IMR-90 (cell line): ENCODE measurements at regions not wholly inside any gene's neighbourhood (a gene's known extent, or its start where the extent isn't known, plus 50 kb on each side); places are given as distances from the start of the nearest gene placed in this dataset.

ENCODE experiments used
- ATAC-seq: fragments of 200-7000 bp; cut with Tn5 transposase; 2 replicates; pipeline ENCODE4 v1.9.1; 2020; ENCODE audit warnings: low read depth, mild to moderate bottlenecking, moderate library complexity
- BruUV-seq: library from RNA; stranded (reverse); fragments of 400-500 nt; replicated peaks from 2 replicates; lab custom pipeline; 2021; lab: Mats Ljungman, UMichigan
- CTCF ChIA-PET: fragments of 300-600 bp; formaldehyde crosslinking; extraction: SDS; loops from one replicate; lab custom pipeline; 2021; ENCODE audit warnings: antibody characterized with exemption; lab: Yijun Ruan, JAX
- POLR2A ChIA-PET: fragments of 300-600 bp; sonication (Branson Sonifier 250); formaldehyde crosslinking; loops from one replicate; lab custom pipeline; 2022; ENCODE audit warnings: antibody characterized with exemption; ENCODE audit not compliant: unreplicated experiment; lab: Charles Lee
- DNase-seq: peaks from one replicate; pipeline ENCODE4 v3.0.0; 2013
- H2AFZ ChIP-seq: replicated peaks from 2 replicates; pipeline ENCODE3; 2013; ENCODE audit warnings: low read length, mild to moderate bottlenecking; ENCODE audit not compliant: poor library complexity
- H2AK5ac ChIP-seq: 2 replicates; pipeline ENCODE4 v1.6.1; 2013; ENCODE audit warnings: low read depth, low read length, inconsistent platforms
- H2AK9ac ChIP-seq: replicated peaks from 2 replicates; pipeline ENCODE3; 2013; ENCODE audit warnings: mild to moderate bottlenecking, low read depth, low read length, moderate library complexity; ENCODE audit not compliant: poor library complexity
- H2BK120ac ChIP-seq: 2 replicates; pipeline ENCODE4 v1.6.1; 2013; ENCODE audit warnings: low read depth, low read length, inconsistent platforms
- H2BK15ac ChIP-seq: 3 replicates; pipeline ENCODE4 v1.6.1; 2013; ENCODE audit warnings: low read depth, low read length, inconsistent platforms
- H2BK20ac ChIP-seq: 2 replicates; pipeline ENCODE4 v1.6.1; 2013; ENCODE audit warnings: low read depth, mild to moderate bottlenecking, inconsistent platforms, low read length, moderate library complexity
- H2BK5ac ChIP-seq: 2 replicates; pipeline ENCODE4 v1.6.1; 2013; ENCODE audit warnings: mild to moderate bottlenecking, low read depth, low read length, inconsistent platforms; ENCODE audit not compliant: poor library complexity, severe bottlenecking
- H3K14ac ChIP-seq: replicated peaks from 2 replicates; pipeline ENCODE4 v1.6.1; 2013; ENCODE audit warnings: low read depth, low read length, inconsistent platforms
- H3K18ac ChIP-seq: 2 replicates; pipeline ENCODE4 v1.6.1; 2013; ENCODE audit warnings: low read depth, low read length, control low read depth
- H3K23ac ChIP-seq: 2 replicates; pipeline ENCODE4 v1.6.1; 2013; ENCODE audit warnings: low read depth, low read length, inconsistent platforms
- H3K27ac ChIP-seq: 2 replicates; pipeline ENCODE4 v1.5.1; 2013; ENCODE audit warnings: mild to moderate bottlenecking, control low read depth, low read length; ENCODE audit not compliant: insufficient read depth
- H3K27me3 ChIP-seq: 2 replicates; pipeline ENCODE4 v1.6.1; 2013; ENCODE audit warnings: low read length; ENCODE audit not compliant: control insufficient read depth, insufficient read depth
- H3K36me3 ChIP-seq: 2 replicates; pipeline ENCODE4 v1.6.1; 2013; ENCODE audit warnings: low read length, mixed read lengths; ENCODE audit not compliant: control insufficient read depth, insufficient read depth
- H3K4ac ChIP-seq: 2 replicates; pipeline ENCODE4 v1.6.1; 2013; ENCODE audit warnings: low read depth, low read length, inconsistent platforms
- H3K4me1 ChIP-seq: 2 replicates; pipeline ENCODE4 v1.6.1; 2013; ENCODE audit warnings: low read length, mixed read lengths; ENCODE audit not compliant: control insufficient read depth, insufficient read depth
- H3K4me2 ChIP-seq: 2 replicates; pipeline ENCODE4 v1.6.1; 2013; ENCODE audit warnings: low read depth, mild to moderate bottlenecking, control low read depth, low read length, moderate library complexity
- H3K4me3 ChIP-seq: 2 replicates; pipeline ENCODE4 v1.5.1; 2013; ENCODE audit warnings: low read depth, mild to moderate bottlenecking, control low read depth, low read length, moderate library complexity; ENCODE audit not compliant: insufficient read depth
- H3K56ac ChIP-seq: 2 replicates; pipeline ENCODE4 v1.6.1; 2013; ENCODE audit warnings: low read length, inconsistent platforms; ENCODE audit not compliant: insufficient read depth; ENCODE audit errors: extremely low read depth
- H3K79me1 ChIP-seq, 2 experiments: 2 replicates each; pipeline ENCODE4 v1.6.1; 2013; ENCODE audit warnings: low read length in 2 of 2, inconsistent platforms in 1 of 2, low read depth in 1 of 2
- H3K9ac ChIP-seq: 2 replicates; pipeline ENCODE4 v1.6.1; 2013; ENCODE audit warnings: low read depth, low read length, control low read depth
- H3K9me1 ChIP-seq: 2 replicates; pipeline ENCODE4 v1.6.1; 2013; ENCODE audit warnings: low read length, inconsistent platforms; ENCODE audit not compliant: insufficient read depth
- H3K9me3 ChIP-seq: 2 replicates; pipeline ENCODE4 v1.6.1; 2013; ENCODE audit warnings: low read length; ENCODE audit not compliant: control insufficient read depth, insufficient read depth
- H4K20me1 ChIP-seq: 2 replicates; pipeline ENCODE4 v1.6.1; 2013; ENCODE audit warnings: low read length, inconsistent platforms; ENCODE audit not compliant: insufficient read depth
- H4K5ac ChIP-seq: 2 replicates; pipeline ENCODE4 v1.6.1; 2013; ENCODE audit warnings: mild to moderate bottlenecking, low read depth, low read length, control low read depth
- H4K8ac ChIP-seq, 2 experiments: 2 replicates each; pipeline ENCODE4 v1.6.1; 2013; ENCODE audit warnings: low read depth in 2 of 2, low read length in 2 of 2, control low read depth in 1 of 2, inconsistent platforms in 1 of 2
- H4K91ac ChIP-seq: 2 replicates; pipeline ENCODE4 v1.6.1; 2013; ENCODE audit warnings: low read depth, low read length, inconsistent platforms; ENCODE audit not compliant: insufficient read depth
- BHLHE40 ChIP-seq: fragments of 150-350 bp; IDR thresholded peaks from 2 replicates; pipeline ENCODE4 v1.6.1; 2016; ENCODE audit warnings: mild to moderate bottlenecking, low read depth, low read length
- CEBPB ChIP-seq: IDR thresholded peaks from 2 replicates; pipeline ENCODE4 v1.6.1; 2012; ENCODE audit warnings: low read depth, low read length, improper control_type of control experiment
- CTCF ChIP-seq: conservative IDR thresholded peaks from 2 replicates; pipeline ENCODE4 v1.5.1; 2012; ENCODE audit warnings: mild to moderate bottlenecking, low read depth, low read length, improper control_type of control experiment
- WGBS, 2 experiments: methylation state at CpG; one replicate each; pipeline versions ENCODE4 v1.1.5 to v1.1.7; 2013; ENCODE audit warnings: missing lambda C conversion rate in 2 of 2; ENCODE audit not compliant: insufficient read length in 1 of 2; ENCODE audit errors: extremely low coverage in 2 of 2; 5-methylcytosine and 5-hydroxymethylcytosine counted together
- dilution Hi-C: fragments of 300-500 bp; cut with HindIII; formaldehyde crosslinking; loops from one replicate; pipeline ENCODE4 v1.14.3; 2018; ENCODE audit warnings: low sequenced_read_pairs; ENCODE audit not compliant: unreplicated experiment
- in situ Hi-C: fragments of 300-500 bp; cut with MboI; formaldehyde crosslinking; loops from 3 replicates; pipeline ENCODE4 v1.14.3; 2019; ENCODE audit warnings: low sequenced_read_pairs, inconsistent platforms, mixed read lengths
- intact Hi-C: fragments of 100-400 bp; cut with micrococcal nuclease; formaldehyde crosslinking; loops from 2 replicates; pipeline ENCODE4 v1.10.0; 2022

- ATAC-seq (no peak), DNase-seq (no peak)
- TF ChIP-seq CTCF (no peak), BHLHE40 (no peak), CEBPB (no peak)
- no peak overlapping the region for H4K5ac ChIP-seq
- no peak overlapping the region for H2BK15ac ChIP-seq
- in situ Hi-C loops (no loop called here), intact Hi-C loops (no loop called here), dilution Hi-C loops (no loop called here)
- no CpG with 5 or more reads among the region's 3 CpGs for WGBS, 2 experiments
- no peaks in the 10 kb centered on the region for H3K36me3 ChIP-seq
- H3K27me3 ChIP-seq: no peaks in the 10 kb centered on the region
- no peak overlapping the region for H2AFZ ChIP-seq
- no peak overlapping the region for H3K9ac ChIP-seq
- no peak overlapping the region for H2AK5ac ChIP-seq
- H3K56ac ChIP-seq: no peak overlapping the region
- H3K14ac ChIP-seq: no peak overlapping the region
- H3K4ac ChIP-seq: no peak overlapping the region
- H3K27ac ChIP-seq: no peak overlapping the region
- no peaks in the 10 kb centered on the region for H3K4me1 ChIP-seq
- BruUV-seq: no TSS peak
- H3K9me1 ChIP-seq: no peaks in the 10 kb centered on the region
- no peak overlapping the region for H4K8ac ChIP-seq
- POLR2A ChIA-PET: no interaction called here
- H4K91ac ChIP-seq: no peak overlapping the region
- CTCF ChIA-PET: no interaction called here
- no peak overlapping the region for H2BK120ac ChIP-seq
- no peak overlapping the region for H2BK20ac ChIP-seq
- H3K23ac ChIP-seq: no peak overlapping the region
- H2BK5ac ChIP-seq: no peak overlapping the region
- peaks cover 16% of the 10 kb centered on the region for H3K9me3 ChIP-seq
- H3K4me2 ChIP-seq: no peak overlapping the region
- no peak overlapping the region for H2AK9ac ChIP-seq
- H3K18ac ChIP-seq: no peak overlapping the region
- H3K79me1 ChIP-seq: no peaks in the 10 kb centered on the region
- no peaks in the 10 kb centered on the region for H4K20me1 ChIP-seq
- H3K4me3 ChIP-seq: no peak overlapping the region
These were observed 109.8 kb upstream of the ELMO1 start for GRCh38 chr7:37558320-37559096.
